HG02642 (cell line): ENCODE measurements at regions not wholly inside any gene's neighbourhood (a gene's known extent, or its start where the extent isn't known, plus 50 kb on each side); places are given as distances from the start of the nearest gene placed in this dataset.
"Not testable (repeated sequence)": the region's sequence is repeated elsewhere in the genome, so short reads cannot be mapped to it uniquely, and the experiment has no call there.

Experiments
- ATAC-seq: cut with Tn5 transposase; IDR thresholded peaks from one replicate; pipeline ENCODE4 v1.9.1; 2021; ENCODE audit warnings: mild to moderate bottlenecking; ENCODE audit not compliant: unreplicated experiment, poor library complexity

DNA sequence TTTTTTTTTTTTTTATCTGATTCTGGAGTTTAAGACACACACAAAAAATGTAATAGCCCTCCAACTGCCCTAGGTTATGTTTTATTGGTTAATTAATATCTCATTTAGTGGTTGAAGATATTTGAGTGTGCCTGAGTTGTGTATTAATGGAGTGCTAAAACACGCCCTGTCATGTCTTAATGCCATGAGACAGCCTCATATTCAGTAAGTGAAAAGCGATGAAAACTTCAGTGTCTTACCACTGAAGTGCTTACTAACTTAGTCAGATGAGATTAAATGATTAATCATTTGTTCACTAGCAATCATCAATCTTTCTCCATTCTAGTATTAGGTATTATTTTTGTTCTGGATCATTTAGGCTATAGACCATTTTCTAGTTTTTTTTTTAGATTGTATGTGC is 544.7 kb upstream of the ROBO2 start:
- no peak for ATAC-seq

DNA sequence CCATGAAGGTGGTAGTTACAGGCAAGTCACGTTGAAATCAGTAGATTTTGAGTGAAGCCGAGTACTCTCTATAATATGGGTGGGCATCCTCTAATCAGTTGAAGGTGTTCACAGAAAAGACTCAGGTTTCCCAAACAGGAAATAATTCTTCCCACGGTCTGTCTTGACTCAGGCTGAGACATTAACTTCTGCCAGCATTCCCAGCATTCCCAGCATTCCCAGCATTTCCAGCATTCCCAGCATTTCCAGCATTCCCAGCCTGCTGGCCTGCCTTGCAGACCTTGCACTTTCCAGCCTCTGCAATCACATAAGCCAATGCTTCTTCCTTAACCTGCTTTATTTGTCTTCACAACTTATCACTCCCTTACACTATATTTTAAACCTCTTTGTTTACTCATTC is 542.3 kb upstream of the ROBO2 start:
- ATAC-seq: no peak

DNA sequence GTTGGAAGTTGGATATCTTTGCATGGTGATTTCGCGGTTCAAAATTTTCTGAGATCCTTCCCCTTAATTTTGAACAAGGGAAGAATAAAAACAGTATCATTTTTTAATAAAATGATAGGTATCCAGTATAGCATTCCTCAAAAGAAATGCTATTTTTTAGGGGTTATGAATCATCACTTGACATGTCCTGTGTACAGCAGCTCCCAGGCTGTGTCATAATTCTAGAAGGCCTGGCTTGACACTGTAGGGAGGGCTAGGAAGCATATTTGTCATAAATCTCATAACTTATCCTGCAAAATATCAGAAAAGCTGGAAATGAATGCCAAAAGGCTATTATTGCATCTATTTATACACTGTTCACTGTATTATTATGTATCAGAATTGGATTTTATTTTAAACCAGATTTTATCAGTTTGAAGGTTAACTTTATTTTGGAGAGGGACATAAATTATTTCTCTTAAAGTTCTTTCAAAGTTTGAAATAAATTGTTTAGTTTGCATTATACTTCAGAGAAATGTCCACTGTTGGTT is 539.1 kb upstream of the ROBO2 start:
- ATAC-seq: no peak

DNA sequence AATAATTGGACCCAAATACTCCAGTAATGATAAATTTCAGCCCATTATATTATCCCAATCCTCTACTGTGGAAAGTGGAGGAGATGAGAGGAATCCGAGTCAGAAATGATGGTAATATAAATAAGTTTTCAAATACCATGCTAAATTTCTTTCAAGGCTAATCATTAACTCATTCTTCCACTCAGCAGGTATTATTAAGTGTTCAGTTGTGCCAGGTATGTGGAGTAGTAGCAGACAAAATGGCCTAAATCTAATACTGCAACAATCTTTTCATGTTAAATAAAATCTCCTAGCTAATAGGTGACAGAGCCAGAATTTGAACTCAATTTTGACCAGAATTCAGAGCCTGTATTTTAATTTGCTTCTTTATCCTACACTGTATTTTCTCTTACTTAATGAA is 538.6 kb upstream of the ROBO2 start:
- ATAC-seq: no peak

DNA sequence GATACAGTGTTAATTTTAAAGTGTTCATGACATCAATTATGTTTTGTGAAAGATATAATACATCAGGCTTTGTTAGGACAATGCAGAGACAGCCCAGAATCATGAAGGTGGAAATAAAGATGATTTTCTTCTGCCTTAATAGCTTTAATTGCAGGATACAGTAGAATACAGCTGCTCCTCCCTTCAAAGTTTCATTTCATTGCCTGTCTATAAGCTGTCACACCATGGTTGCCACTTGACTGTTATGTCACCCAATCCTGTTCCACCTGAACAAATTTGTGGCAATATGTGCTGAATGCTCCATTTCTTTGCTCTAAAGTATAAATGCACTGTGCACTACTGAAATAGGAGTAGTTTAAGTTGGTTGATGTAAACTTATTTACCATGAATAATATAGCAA is 537.8 kb upstream of the ROBO2 start:
- no peak for ATAC-seq

DNA sequence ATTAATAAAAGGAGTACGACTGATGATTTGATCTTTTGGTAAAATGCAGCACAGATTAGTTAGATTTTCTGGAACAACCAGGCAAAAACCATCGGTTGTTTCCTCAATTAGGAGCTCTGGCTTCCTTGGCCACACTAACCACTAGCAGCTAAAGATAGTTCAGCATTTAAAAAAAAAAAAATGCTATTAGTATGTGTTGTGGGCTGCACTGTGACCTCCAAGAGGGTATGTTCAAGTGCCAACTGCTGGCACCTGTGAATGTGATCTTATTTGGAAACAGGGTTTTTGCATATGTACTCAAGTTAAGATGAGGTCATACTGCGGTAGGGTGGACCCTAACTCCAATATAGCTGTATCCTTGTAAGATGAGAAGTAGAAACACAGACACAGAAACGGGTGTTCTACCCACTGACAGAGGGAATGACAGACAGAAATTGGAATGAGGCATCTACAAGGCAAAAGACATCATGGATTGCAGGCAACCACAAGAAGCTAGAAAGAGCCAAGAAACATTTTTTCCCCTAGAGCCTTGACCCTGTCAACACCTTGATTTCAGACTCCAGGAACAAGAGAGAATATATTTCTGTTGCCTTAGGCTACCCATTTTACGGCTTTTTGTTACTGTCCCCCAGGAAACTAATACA is 534.6 kb upstream of the ROBO2 start:
- ATAC-seq: no peak

DNA sequence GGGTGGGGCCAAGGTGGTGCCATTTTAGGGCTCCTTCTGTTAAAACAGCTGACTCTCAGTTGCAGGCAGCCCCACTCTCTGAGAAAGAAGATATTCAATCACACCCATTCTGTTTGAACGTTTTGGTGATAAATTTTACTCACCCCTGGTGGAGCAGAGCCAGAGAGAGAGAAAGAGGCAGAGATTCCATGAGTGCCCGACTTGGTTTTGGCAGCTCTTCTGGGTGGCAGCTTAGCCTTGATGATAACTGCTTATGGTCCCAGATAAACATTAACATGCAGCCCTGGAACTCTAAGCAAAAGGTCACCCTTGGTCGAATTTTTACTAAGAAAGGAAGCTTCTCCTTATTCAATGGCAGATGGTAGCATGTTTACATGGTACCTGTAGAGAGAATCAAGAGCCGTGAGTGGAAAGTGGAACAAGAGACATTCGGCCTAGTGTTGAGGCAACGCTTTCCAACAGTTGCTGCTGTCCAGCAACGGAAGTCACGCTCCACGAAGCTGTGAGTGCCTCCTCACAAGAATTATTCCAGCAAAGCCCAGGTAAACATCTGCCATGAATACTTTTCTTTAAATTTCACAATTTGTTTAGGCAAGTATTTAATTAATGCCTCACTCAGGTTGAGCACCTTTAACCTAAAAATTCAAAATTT is 530.6 kb upstream of the ROBO2 start:
- ATAC-seq: no peak

DNA sequence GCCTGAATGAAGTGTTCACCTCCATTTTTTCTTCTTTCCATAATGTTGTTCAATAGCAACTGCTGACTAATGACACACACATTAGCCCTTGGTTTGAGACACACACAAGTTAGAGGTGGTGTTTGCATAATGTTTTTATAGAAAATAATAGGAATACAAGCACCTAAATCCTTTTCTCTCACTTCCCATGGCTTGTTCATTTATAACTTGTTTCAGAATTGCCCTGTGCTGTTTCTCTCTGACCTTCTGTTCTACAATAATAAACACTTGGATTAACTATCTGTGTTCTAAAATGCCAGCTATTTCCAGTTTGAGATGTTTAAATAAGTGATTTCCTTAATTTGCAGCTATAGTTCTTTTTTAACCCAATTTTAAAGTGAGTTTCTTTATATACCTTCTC is 525.1 kb upstream of the ROBO2 start:
- ATAC-seq: no peak

DNA sequence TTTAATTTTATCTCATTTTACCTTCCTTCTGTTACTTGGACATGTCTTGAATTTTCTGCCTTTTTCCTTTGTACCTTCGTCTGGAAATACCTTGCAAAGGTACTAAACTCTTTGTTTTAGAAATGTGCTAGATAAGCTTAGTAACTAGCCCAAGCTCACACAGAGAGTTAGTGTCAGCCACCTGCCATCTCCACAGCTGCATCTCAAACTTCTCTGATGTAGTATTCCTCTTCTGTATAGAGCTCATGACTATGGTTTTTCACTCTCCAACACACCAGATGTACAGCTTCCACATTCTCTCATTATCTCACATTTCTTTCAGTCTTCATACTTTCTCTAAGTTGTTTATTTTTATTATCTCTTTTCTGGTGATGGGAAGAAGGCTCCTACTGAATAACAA is 516.6 kb upstream of the ROBO2 start:
- ATAC-seq: no peak

DNA sequence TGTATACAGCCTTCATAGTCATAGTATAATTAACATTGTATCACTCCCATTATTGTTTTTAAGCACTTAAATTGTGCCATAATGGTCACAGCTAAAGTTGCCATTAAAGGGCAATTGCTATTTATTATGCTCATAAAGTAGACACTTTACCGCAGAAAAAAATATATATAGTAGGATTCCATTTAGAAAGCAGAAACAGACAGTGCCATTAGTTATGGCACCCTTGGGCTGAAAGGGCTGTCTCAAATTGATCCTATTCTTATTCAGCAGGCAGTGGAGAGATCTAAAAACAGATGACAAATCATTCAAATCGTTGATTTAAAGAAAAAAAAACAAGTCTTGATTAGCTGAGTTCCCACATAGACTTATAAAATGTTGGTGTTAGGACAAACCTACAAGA is 514.2 kb upstream of the ROBO2 start:
- ATAC-seq: no peak

DNA sequence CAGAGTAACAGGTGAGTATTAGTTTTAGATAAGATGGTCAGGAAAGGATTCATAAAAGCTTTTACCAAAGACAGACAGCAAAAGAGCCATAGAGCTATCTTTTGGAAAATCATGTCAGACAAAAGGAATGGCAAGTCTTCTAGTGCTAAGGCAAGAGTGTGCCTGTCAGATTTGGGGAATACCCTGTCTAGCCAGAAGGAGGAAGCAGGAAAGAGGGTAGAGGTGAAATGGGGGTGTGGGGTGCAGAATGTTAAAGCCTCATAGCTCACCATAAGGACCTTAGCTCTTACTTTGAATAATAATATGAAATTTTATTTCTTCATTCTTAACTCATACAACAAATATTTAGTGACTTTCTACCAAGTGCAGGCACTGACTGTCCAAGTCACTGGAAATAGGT is 512.1 kb upstream of the ROBO2 start:
- no peak for ATAC-seq

DNA sequence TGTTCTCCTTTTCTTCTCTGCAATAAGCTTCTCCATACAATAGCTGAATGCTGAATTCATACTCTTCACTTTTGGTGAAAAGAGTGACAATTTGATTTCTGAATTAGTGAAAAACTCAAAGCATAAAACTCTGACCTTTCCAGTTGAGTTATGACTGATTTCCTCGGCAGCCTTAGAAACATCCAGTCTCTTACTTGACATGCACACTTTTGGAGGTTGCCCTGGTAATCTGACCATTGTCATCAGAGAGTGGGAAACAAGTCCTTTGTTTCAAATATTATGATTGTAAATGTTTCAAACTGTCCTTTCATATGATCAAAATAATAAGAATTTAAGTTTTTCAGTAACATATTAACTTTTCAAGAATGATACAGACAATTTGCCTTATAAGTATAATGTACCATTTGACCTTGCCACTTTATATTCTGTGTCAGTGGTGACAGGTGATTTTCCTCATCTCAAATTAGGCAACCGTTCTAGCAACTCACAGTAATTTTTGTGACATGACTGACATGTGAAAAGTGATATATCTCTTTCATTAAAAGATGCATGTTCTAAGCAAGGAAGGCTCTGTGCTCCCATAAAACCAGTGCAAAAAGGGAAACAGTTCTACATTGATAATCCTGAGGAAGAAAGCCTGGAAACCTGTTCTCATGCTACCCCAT is 507.6 kb upstream of the ROBO2 start:
- ATAC-seq: no peak

DNA sequence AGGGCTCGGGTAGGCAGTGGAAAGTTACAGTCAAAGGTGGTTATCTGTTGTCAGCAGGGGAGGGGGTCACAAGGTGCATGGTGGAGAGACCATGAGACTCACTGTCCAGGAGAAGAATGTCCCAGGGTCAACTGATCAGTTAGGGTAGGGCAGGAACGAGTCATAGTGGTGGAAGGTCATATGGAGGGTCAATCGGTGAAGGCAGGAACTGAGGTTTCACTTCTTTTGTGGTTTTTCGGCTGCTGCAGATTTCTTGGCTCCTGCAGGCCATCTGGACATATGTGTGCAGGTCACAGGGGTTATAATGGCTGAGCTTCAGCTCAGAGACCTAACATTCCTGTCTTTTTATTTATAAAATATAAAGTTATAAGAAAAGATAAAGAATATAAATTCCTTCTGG is 506.2 kb upstream of the ROBO2 start:
- not testable (repeated sequence) for ATAC-seq

DNA sequence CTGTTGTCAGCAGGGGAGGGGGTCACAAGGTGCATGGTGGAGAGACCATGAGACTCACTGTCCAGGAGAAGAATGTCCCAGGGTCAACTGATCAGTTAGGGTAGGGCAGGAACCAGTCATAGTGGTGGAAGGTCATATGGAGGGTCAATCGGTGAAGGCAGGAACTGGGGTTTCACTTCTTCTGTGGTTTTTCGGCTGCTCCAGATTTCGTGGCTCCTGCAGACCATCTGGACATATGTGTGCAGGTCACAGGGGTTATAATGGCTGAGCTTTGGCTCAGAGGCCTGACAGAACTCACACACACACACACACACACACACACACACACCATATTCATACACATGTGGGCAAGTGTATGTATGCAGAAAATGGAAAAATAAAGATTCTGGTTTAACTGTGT is 502.0 kb upstream of the ROBO2 start:
- ATAC-seq: peak; percentile 58

DNA sequence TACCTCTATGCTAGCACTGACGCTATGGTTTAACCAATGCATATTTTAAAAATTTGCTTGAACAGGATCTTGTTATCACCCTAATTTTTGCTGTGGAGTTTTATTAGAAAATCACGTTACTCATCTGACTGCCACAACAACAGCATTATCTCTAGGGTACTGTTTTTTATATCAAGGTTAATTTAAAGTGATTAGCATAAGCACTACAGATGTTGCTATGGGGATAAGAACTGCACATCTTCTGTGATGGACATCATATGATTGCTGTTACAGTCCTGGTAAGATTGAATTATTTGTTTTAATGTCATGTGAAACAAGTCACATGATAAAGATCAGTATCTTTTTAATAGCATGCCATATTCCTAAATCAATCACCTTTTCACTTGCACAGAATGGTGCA is 492.2 kb upstream of the ROBO2 start:
- ATAC-seq: no peak

DNA sequence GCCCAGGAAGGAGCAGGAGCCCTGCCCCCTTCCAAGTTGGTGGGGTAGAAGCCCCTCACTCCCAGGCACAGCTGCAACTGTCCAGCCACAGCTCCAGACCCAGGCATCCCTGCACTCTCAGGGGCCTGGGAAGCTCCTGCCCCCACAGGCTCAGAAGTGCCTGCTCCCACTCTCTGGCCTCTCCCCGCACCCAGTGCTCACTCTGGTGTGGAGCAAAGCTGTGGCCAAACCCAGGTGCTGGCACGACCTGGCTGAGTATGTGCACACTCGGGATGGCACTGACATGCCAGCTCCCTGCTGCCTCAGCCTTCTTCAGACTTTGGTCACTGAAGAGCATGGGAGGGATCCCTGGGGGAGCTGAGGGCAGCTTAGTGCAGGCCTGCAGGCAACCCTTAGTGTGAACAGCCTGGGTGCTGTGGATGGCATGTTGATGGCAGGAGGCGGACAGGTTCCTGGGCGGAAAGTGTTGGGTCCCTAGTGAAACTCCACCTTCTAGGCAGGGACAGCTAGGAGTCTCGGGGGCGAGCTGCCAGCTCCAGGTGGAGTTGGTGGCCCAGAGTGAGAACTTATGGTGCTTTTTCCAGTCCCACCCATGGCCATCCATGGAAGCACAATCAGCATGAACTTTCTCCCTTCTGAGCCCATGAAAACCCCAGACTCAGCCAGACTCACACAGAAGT is 489.2 kb upstream of the ROBO2 start:
- ATAC-seq: no peak

DNA sequence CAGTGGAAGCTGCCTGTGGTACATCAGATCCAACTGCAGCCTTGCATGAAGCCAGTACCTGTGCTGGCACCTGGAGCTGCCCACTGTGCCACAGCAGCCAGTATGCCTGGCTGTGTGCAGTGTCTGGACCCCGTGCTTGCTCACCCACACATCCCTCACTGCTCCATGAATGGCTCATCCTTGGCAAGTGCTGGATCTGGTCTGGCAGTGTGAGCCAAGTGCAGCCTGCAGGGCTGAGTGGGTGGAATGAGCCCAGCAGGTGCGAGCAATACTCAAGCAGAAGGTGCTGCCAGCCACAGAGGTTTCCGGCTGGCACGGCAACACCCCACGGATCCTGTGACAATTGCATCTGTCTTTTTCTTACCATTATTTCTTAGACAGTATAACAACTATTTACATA is 488.2 kb upstream of the ROBO2 start:
- ATAC-seq: no peak

DNA sequence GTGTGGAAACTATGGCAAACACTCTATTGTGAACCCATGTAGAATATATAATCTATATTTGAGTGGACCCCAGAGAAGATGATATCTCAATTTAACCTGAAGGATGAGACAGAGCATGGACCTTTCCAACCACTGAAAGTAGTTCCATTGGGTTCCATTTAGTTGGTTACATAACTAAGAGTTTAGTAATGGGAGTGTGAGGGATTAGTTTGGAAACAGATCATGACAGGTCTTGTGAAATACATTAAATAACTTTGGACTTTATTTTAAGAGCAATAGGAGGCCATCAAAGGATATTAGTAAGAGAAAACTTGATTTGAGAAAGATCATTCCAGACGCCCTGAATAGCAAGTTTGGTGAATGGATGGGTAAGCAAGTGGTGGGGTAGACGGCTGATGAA is 487.2 kb upstream of the ROBO2 start:
- no peak for ATAC-seq

DNA sequence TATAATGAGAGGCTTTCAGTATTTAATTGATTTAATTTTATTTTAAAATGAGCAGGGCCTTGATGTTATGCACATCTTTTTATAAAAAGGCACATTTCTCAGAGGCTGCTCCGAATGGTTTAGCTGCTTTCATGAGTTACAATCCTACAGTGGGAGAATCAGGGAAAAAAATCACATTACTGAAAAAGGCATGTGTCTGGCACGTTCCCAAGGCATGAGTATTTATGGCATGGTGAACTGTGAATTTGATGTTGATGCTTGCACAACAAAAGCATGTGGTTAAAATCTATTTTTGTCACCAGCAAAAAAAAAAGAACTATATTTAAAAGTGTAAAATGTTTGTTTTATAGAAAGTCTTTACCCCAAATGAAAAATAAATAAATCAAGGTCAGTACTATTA is 485.2 kb upstream of the ROBO2 start:
- no peak for ATAC-seq

DNA sequence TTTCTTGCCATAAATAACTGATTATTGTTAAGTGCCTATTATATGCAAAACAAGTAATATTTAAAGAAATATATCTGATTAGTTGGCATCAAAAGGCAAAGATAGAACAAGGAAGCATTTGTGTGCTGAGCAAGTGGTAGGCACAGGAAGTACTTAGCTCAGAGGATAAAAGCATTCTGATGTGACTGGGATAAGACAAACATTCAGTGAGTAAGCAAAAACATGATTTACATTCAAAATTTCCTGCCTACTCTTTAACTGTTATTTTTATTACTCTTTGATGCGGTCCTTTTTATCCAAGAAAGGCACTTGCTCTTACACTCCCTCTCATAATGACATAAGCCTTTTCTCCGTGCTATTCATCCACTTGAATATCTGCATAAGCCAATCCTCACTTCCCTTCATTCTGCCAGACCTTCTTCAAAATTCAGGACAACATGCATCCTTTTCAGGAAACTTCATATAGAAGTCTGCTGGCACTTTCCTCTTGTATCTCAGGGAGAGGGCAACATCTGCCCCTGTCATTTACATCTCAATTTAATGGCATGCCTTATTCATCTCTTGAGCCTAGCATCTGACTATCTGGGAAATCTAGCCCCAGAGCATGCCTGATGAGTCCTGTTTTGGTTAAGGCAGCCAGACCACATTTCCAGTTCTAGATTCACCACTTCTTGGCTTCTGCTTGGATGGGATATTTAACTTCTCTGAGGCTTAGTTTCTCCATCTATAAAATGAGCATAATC is 478.2 kb upstream of the ROBO2 start:
- no peak for ATAC-seq
